WERI-Rb-1 (cell line): ENCODE measurements at regions not wholly inside any gene's neighbourhood (a gene's known extent, or its start where the extent isn't known, plus 50 kb on each side); places are given as distances from the start of the nearest gene placed in this dataset.

ENCODE experiments used
- DNase-seq: peaks from one replicate; pipeline ENCODE4 v3.0.0-alpha.2; 2020
- H3K27ac ChIP-seq: fragments of 250-450 bp; sonication (Bioruptor Pico); 2 replicates; pipeline ENCODE4 v1.5.1; 2020; ENCODE audit warnings: mild to moderate bottlenecking, moderate library complexity
- H3K27me3 ChIP-seq: fragments of 250-450 bp; sonication (Bioruptor Pico); 2 replicates; pipeline ENCODE4 v1.5.1; 2021; ENCODE audit warnings: mild to moderate bottlenecking, low read depth, moderate library complexity; ENCODE audit not compliant: insufficient read depth, severe bottlenecking
- H3K36me3 ChIP-seq: fragments of 250-450 bp; sonication (Bioruptor Pico); 2 replicates; pipeline ENCODE4 v1.5.1; 2020; ENCODE audit warnings: mild to moderate bottlenecking, moderate library complexity
- H3K4me3 ChIP-seq: 2 replicates; pipeline ENCODE4 v1.5.1; 2011; ENCODE audit warnings: low read depth, mild to moderate bottlenecking, control low read depth, low read length
- H3K9me3 ChIP-seq: fragments of 250-450 bp; sonication (Bioruptor Pico); 2 replicates; pipeline ENCODE4 v1.5.1; 2021; ENCODE audit warnings: mild to moderate bottlenecking, moderate library complexity; ENCODE audit not compliant: severe bottlenecking
- CTCF ChIP-seq: IDR thresholded peaks from 2 replicates; pipeline ENCODE4 v1.5.1; 2011; ENCODE audit warnings: low read depth, mild to moderate bottlenecking, control low read depth, inconsistent platforms, low read length

- Histone ChIP-seq H3K4me3 (no peak overlapping the region), H3K27ac (peak overlapping the region; percentile 6; the same call in 1 of the 2 replicates), H3K9me3 (no peaks in the 10 kb centered on the region), H3K27me3 (no peaks in the 10 kb centered on the region), H3K36me3 (no peaks in the 10 kb centered on the region)
- DNase-seq: peak; percentile 50
- no peak for TF ChIP-seq CTCF
Observed at GRCh38 chr1:22362626-22363402, 88.8 kb upstream of the ZBTB40 start.

GRCh38 chr1:22363403-22364325 is 88.0 kb upstream of the ZBTB40 start:
- no peaks in the 10 kb centered on the region for H3K36me3 ChIP-seq
- no peak for DNase-seq
- peak overlapping the region; percentile 6 for H3K27ac ChIP-seq
- TF ChIP-seq CTCF: no peak
- no peaks in the 10 kb centered on the region for H3K9me3 ChIP-seq
- H3K4me3 ChIP-seq: no peak overlapping the region
- H3K27me3 ChIP-seq: no peaks in the 10 kb centered on the region

GRCh38 chr1:22364326-22364650 is 87.4 kb upstream of the ZBTB40 start:
- Histone ChIP-seq H3K9me3 (no peaks in the 10 kb centered on the region), H3K27ac (peak overlapping the region; percentile 56), H3K27me3 (no peaks in the 10 kb centered on the region), H3K36me3 (no peaks in the 10 kb centered on the region), H3K4me3 (no peak overlapping the region)
- peak; percentile 61 for DNase-seq
- TF ChIP-seq CTCF: no peak

GRCh38 chr1:22364764-22365163 is 86.9 kb upstream of the ZBTB40 start:
- Histone ChIP-seq H3K27ac (peak overlapping the region; percentile 56), H3K9me3 (no peaks in the 10 kb centered on the region), H3K36me3 (no peaks in the 10 kb centered on the region), H3K4me3 (no peak overlapping the region), H3K27me3 (no peaks in the 10 kb centered on the region)
- TF ChIP-seq CTCF: peak; percentile 59
- DNase-seq: peak; percentile 63

- no peaks in the 10 kb centered on the region for H3K9me3 ChIP-seq
- H3K4me3 ChIP-seq: no peak overlapping the region
- H3K27ac ChIP-seq: no peak overlapping the region
- TF ChIP-seq CTCF: no peak
- H3K36me3 ChIP-seq: no peaks in the 10 kb centered on the region
- DNase-seq: no peak
- no peaks in the 10 kb centered on the region for H3K27me3 ChIP-seq
Observed at GRCh38 chr1:22365331-22366295, 86.0 kb upstream of the ZBTB40 start.
